ENCODE measurements at regions not wholly inside any gene's neighbourhood (a gene's known extent, or its start where the extent isn't known, plus 50 kb on each side); places are given as distances from the start of the nearest gene placed in this dataset.

DNA sequence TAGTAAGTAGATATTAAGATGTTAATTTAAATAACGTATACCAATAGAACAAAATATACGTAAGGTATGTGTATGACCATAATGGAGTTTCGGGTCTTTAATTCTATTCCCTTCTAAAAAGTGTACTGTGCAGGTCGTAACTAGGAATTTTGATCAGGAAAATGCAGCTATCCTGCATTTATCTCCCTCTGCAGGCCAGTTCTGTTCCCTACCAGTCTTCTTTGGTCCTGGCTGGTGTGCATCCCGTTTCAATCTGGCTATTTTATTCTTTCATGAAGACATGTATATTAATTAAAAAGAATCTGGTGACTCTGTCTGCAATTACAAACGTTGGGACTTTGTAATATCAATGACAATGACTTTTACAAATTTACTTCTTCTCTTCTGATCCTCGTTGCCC is 534.1 kb upstream of the AADAT start:
- TF ChIP-seq POLR2AphosphoS5 (IDR thresholded peaks at IDR 0.05; ENCODE audit: insufficient read depth in 1 of 2, low read depth in 1 of 2), result no peak
- TF ChIP-seq, protein P1, sequence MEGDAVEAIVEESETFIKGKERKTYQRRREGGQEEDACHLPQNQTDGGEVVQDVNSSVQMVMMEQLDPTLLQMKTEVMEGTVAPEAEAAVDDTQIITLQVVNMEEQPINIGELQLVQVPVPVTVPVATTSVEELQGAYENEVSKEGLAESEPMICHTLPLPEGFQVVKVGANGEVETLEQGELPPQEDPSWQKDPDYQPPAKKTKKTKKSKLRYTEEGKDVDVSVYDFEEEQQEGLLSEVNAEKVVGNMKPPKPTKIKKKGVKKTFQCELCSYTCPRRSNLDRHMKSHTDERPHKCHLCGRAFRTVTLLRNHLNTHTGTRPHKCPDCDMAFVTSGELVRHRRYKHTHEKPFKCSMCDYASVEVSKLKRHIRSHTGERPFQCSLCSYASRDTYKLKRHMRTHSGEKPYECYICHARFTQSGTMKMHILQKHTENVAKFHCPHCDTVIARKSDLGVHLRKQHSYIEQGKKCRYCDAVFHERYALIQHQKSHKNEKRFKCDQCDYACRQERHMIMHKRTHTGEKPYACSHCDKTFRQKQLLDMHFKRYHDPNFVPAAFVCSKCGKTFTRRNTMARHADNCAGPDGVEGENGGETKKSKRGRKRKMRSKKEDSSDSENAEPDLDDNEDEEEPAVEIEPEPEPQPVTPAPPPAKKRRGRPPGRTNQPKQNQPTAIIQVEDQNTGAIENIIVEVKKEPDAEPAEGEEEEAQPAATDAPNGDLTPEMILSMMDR (IDR thresholded peaks at IDR 0.05), result no peak
- TF ChIP-seq POLR2A (IDR thresholded peaks at IDR 0.05), result no peak
- intact Hi-C loops (cut with DNase I), result no loop called here
- no peaks in the 10 kb centered on the region for H3K4me1 ChIP-seq
- H3K4me3 ChIP-seq, result no peak overlapping the region
- H3K27me3 ChIP-seq, result no peaks in the 10 kb centered on the region
- no peaks in the 10 kb centered on the region for H3K36me3 ChIP-seq
- no peak for DNase-seq (ENCODE audit: extremely low spot score in 2 of 2)
- no peaks in the 10 kb centered on the region for H3K9me3 ChIP-seq
- no peak overlapping the region for H3K27ac ChIP-seq

DNA sequence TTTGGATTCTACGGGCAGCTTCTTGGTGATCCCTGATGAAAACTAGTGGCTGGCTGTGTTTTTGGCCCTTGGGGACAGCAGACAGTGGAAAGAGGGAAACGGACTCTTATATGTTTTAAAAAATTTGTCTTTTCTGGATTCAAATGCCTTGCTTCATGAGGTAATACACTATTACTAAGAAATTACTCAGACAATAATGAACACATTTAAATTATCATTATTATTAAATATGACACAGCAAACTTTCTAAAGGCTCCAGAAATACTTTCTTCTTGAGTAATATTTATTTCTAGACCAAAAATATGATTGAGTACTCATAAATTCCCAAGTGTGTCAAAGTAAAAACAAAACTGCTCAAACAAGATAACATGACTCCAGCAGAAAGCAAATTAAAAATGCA is 520.7 kb upstream of the AADAT start:
- no peaks in the 10 kb centered on the region for H3K4me1 ChIP-seq
- no peaks in the 10 kb centered on the region for H3K9me3 ChIP-seq
- no peak overlapping the region for H3K4me3 ChIP-seq
- intact Hi-C loops (cut with DNase I), result no loop called here
- TF ChIP-seq POLR2A (IDR thresholded peaks at IDR 0.05) (no peak), POLR2AphosphoS5 (IDR thresholded peaks at IDR 0.05; ENCODE audit: insufficient read depth in 1 of 2, low read depth in 1 of 2) (no peak)
- TF ChIP-seq, protein P1 (IDR thresholded peaks at IDR 0.05), result no peak
- DNase-seq (ENCODE audit: extremely low spot score in 2 of 2), result no peak
- no peak overlapping the region for H3K27ac ChIP-seq
- no peaks in the 10 kb centered on the region for H3K36me3 ChIP-seq
- H3K27me3 ChIP-seq, result no peaks in the 10 kb centered on the region

DNA sequence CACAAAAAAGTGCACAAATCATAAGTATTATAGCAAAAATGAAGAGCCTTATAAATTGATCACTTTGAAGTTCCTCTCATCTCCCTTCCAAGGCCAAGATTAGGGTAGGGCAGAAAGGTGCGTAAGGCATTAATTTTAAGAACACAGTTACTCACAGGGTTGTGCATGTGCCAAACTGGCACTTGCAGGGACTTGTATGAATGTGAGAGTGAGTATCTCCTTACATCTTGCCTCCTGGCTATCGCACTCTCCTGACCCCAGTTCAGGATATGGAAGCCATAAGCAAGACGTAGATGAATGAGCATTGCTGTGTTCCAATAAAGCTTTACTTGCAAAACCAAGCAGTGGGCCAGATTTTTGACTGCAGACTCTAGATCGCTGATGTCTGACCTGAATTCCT is 510.1 kb upstream of the AADAT start:
- intact Hi-C loops (cut with DNase I), result no loop called here
- no peak overlapping the region for H3K4me3 ChIP-seq

DNA sequence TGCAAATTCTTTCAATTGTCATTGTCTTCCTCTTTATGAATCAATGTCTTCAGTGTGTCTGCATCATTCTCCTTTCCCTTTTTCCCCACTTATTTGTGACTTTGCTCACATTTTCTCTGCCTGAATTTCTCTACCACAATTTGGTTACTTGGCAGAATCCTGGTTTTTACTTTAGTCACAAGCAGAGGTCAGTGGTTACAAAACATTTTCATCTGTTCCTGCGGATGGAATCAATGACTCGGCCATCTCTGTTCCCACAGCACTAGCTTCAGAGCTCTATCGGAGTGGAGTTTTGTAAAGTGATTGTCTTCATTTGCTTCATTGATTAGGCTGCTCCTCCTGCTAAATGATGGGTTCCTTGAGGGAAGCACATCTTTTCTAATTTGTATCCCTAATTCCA is 501.3 kb upstream of the AADAT start:
- intact Hi-C loops (cut with DNase I), result no loop called here
- H3K36me3 ChIP-seq, result no peaks in the 10 kb centered on the region
- H3K4me1 ChIP-seq, result no peaks in the 10 kb centered on the region
- H3K27me3 ChIP-seq, result no peaks in the 10 kb centered on the region
- TF ChIP-seq POLR2AphosphoS5 (IDR thresholded peaks at IDR 0.05; ENCODE audit: insufficient read depth in 1 of 2, low read depth in 1 of 2) (no peak), POLR2A (IDR thresholded peaks at IDR 0.05) (no peak)
- TF ChIP-seq, protein P1 (IDR thresholded peaks at IDR 0.05), result no peak
- H3K9me3 ChIP-seq, result no peaks in the 10 kb centered on the region
- H3K27ac ChIP-seq, result no peak overlapping the region
- H3K4me3 ChIP-seq, result no peak overlapping the region
- no peak for DNase-seq (ENCODE audit: extremely low spot score in 2 of 2)

More for the DNA sequence above, 510.1 kb upstream of the AADAT start:
- Histone ChIP-seq H3K27me3 (no peaks in the 10 kb centered on the region), H3K9me3 (no peaks in the 10 kb centered on the region), H3K4me1 (no peaks in the 10 kb centered on the region), H3K36me3 (no peaks in the 10 kb centered on the region), H3K27ac (no peak overlapping the region)
- TF ChIP-seq, protein P1 (IDR thresholded peaks at IDR 0.05), result no peak
- no peak for TF ChIP-seq POLR2AphosphoS5 (IDR thresholded peaks at IDR 0.05; ENCODE audit: insufficient read depth in 1 of 2, low read depth in 1 of 2)
- no peak for TF ChIP-seq POLR2A (IDR thresholded peaks at IDR 0.05)
- DNase-seq (ENCODE audit: extremely low spot score in 2 of 2), result no peak

DNA sequence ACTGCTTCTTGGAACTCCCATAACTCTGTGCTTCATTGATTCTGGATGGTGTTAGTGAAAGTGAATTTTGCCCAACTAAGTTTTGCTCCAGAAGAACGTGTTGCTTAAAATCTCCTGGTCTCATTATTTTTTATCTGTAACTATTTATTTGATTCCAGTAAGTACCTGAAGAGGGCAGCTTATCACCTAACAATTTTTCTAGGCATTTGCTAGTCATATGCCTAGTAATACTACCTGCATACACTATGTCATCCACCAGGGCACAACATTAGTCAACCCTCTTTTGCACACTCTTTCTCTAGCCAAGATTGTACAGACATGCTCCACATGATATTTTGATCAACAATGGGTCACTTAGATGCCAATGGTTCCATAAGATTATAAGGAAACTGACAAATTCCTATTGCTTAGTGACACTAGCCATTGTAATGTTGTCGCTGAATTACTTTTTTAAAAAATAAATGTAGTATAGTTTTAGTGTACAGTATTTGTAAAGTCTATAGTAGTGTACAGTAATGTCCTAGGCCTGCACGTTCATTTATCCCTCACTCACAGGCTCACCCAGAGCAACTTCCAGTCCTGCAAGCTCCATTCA is 499.9 kb upstream of the AADAT start:
- DNase-seq (ENCODE audit: extremely low spot score in 2 of 2), result no peak
- H3K27ac ChIP-seq, result no peak overlapping the region
- H3K9me3 ChIP-seq, result no peaks in the 10 kb centered on the region
- no peaks in the 10 kb centered on the region for H3K36me3 ChIP-seq
- H3K27me3 ChIP-seq, result no peaks in the 10 kb centered on the region
- intact Hi-C loops (cut with DNase I), result no loop called here
- TF ChIP-seq, protein P1 (IDR thresholded peaks at IDR 0.05), result no peak
- TF ChIP-seq POLR2A (IDR thresholded peaks at IDR 0.05) (no peak), POLR2AphosphoS5 (IDR thresholded peaks at IDR 0.05; ENCODE audit: insufficient read depth in 1 of 2, low read depth in 1 of 2) (no peak)
- no peaks in the 10 kb centered on the region for H3K4me1 ChIP-seq
- no peak overlapping the region for H3K4me3 ChIP-seq
